Lung (tissue), 11 donors: ENCODE measurements at regions not wholly inside any gene's neighbourhood (a gene's known extent, or its start where the extent isn't known, plus 50 kb on each side); places are given as distances from the start of the nearest gene placed in this dataset.
A peak's percentile ranks its signal among the peaks of the same experiment; 100 is the strongest.

Experiments
- ATAC-seq: fragments of 200-7000 bp; cut with Tn5 transposase; one replicate; pipeline ENCODE4 v1.9.1; 2020; ENCODE audit warnings: moderate number of reproducible peaks; ENCODE audit not compliant: insufficient read depth, low FRiP score
- DNase-seq, 3 donors: peaks; one replicate each; pipeline ENCODE4 v3.0.0-alpha.2; 2013 to 2017
- H3K27ac ChIP-seq, 2 donors: one replicate each; pipeline ENCODE4 v1.5.1; 2013; ENCODE audit warnings: mild to moderate bottlenecking in 2 of 2, moderate library complexity in 2 of 2, control low read depth in 1 of 2, inconsistent platforms in 1 of 2, low read depth in 1 of 2, low read length in 1 of 2
- H3K27me3 ChIP-seq, 3 donors: one replicate each; pipeline ENCODE4 v1.5.1; 2013; ENCODE audit warnings: low read length in 2 of 3; ENCODE audit not compliant: control insufficient read depth in 3 of 3, insufficient read depth in 3 of 3
- H3K36me3 ChIP-seq, 4 donors: one replicate each; pipeline ENCODE4 v1.5.1; 2013; ENCODE audit warnings: low read length in 4 of 4, mild to moderate bottlenecking in 1 of 4, moderate library complexity in 1 of 4; ENCODE audit not compliant: control insufficient read depth in 4 of 4, insufficient read depth in 4 of 4
- H3K4me1 ChIP-seq, 5 donors: one replicate each; pipeline ENCODE4 v1.5.1; 2013; ENCODE audit warnings: low read length in 5 of 5, mild to moderate bottlenecking in 2 of 5, moderate library complexity in 1 of 5; ENCODE audit not compliant: control insufficient read depth in 5 of 5, insufficient read depth in 5 of 5
- H3K4me3 ChIP-seq: one replicate; pipeline ENCODE4 v1.5.1; 2013; ENCODE audit warnings: mild to moderate bottlenecking, control low read depth, moderate library complexity
- H3K9ac ChIP-seq, 2 donors: one replicate each; pipeline ENCODE4 v1.5.1; 2013; ENCODE audit warnings: low read length in 2 of 2, control low read depth in 1 of 2; ENCODE audit not compliant: insufficient read depth in 1 of 2
- H3K9me3 ChIP-seq, 4 donors: one replicate each; pipeline ENCODE4 v1.5.1; 2013; ENCODE audit warnings: low read length in 3 of 4, mild to moderate bottlenecking in 1 of 4, moderate library complexity in 1 of 4; ENCODE audit not compliant: control insufficient read depth in 4 of 4, insufficient read depth in 3 of 4
- WGBS, 2 donors: extraction: QIAGEN DNeasy Blood & Tissue Kit; methylation state at CpG; one replicate each; pipeline ENCODE4 v1.1.7; 2013; 5-methylcytosine and 5-hydroxymethylcytosine counted together
- TF ChIP-seq, protein P1 (sequence below): IDR thresholded peaks from 2 replicates; pipeline ENCODE4 v1.5.1; 2012; ENCODE audit warnings: mild to moderate bottlenecking; ENCODE audit errors: control extremely low read depth, extremely low read depth
- donor health status: control.
- donor health status: control.
- donor health status: Bipolar disorder and iron deficiency.
- donor health status: healthy.
- donor health status: DM: yes; HTN: yes; CAD: no.

DNA sequence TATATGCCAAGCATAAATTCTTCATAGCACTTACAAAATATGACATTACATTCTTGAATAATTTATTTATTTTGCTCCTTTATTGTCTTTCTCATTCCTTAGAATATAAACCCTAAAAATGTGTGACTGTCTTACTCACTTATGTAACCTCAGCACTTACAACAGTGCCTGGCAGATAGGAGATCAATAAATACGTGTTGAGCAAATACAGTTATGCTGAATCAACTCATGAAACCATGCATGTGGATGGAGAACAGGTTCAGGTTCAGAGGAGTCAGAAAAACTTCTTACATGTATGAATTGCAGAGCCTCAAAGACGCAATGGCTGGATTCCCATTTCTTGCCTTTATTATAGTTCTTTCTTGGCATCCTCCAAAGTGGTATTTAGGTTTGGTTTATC is 659.4 kb upstream of the CHAC2 start:
- no peak for DNase-seq
- H3K4me1 ChIP-seq = peaks cover 0 to 10% (median 0%) of the 10 kb centered on the region in 5 donors
- H3K27me3 ChIP-seq = no peaks in the 10 kb centered on the region
- no peak overlapping the region for H3K4me3 ChIP-seq
- H3K27ac ChIP-seq = no peak overlapping the region
- H3K36me3 ChIP-seq = no peaks in the 10 kb centered on the region
- no peaks in the 10 kb centered on the region for H3K9me3 ChIP-seq
- ATAC-seq = no peak
- TF ChIP-seq, protein P1, sequence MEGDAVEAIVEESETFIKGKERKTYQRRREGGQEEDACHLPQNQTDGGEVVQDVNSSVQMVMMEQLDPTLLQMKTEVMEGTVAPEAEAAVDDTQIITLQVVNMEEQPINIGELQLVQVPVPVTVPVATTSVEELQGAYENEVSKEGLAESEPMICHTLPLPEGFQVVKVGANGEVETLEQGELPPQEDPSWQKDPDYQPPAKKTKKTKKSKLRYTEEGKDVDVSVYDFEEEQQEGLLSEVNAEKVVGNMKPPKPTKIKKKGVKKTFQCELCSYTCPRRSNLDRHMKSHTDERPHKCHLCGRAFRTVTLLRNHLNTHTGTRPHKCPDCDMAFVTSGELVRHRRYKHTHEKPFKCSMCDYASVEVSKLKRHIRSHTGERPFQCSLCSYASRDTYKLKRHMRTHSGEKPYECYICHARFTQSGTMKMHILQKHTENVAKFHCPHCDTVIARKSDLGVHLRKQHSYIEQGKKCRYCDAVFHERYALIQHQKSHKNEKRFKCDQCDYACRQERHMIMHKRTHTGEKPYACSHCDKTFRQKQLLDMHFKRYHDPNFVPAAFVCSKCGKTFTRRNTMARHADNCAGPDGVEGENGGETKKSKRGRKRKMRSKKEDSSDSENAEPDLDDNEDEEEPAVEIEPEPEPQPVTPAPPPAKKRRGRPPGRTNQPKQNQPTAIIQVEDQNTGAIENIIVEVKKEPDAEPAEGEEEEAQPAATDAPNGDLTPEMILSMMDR = no peak
- no peak overlapping the region for H3K9ac ChIP-seq
- WGBS, 2 donors = 79 to 82% methylated on average over 2 of the region's 2 CpGs

DNA sequence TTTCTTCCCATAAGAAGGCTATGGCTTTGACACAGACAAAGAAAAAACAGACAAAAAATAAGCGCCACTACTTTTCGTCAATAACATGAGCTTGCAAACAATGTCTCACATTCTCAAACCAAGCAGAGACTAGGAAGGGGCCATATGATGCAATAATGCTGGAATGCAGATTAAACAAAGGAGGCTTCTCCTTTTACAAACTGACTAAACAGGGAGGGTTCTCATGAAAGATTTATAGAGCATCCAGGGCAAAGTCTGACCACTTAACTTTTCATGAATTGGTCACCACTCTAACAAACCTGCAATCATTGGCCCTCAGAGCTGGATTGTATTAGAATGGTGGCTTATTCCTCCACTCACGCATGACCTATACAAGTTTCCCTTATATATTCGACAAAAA is 663.3 kb upstream of the CHAC2 start:
- Histone ChIP-seq H3K4me1 (no peaks in the 10 kb centered on the region), H3K27me3 (no peaks in the 10 kb centered on the region), H3K9me3 (no peaks in the 10 kb centered on the region), H3K27ac (no peak overlapping the region), H3K4me3 (no peak overlapping the region), H3K9ac (no peak overlapping the region), H3K36me3 (no peaks in the 10 kb centered on the region)
- WGBS, 2 donors = 86 to 91% methylated on average over 4 of the region's 4 CpGs
- peak in 1 of 3 donors; percentile 24 for DNase-seq
- ATAC-seq = no peak
- TF ChIP-seq, protein P1 = no peak

DNA sequence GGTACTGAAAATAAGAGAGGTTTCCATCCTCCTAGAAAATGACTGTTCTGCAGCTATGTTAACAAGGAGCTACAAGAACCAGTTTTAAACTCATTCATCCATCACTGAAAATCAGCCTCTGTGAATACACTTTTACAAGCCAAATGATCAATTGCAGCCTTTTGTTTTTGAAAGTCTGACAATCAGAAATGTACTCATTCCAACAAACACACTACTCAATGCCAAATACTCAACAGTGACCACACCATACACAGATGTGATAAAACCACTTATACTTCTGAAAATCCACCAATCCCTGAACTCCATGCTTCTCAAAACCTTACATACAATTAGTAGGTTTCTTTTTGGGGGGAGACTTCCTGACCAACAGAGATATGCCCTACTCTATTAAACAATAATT is 663.9 kb upstream of the CHAC2 start:
- DNase-seq (no peak), ATAC-seq (no peak)
- no peak overlapping the region for H3K9ac ChIP-seq

DNA sequence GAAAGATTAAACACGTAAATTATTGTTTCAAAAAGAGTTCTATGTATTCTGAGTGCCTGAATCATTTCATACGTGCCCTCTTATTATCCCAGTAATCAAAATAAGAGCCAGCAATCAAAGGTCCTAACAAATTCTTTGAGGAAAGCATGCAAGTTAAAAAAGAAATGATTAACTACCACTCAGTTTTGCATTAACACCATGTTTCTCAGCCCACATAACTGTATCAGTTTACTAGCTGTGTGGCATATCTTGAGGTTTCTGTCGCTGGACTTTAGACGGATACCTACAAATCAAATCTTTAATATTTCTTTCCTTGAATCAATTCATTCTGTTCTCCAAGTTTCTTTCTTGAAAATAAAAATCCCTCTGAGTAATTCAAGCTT is 668.9 kb upstream of the CHAC2 start:
- TF ChIP-seq, protein P1 = no peak
- no peak overlapping the region for H3K9ac ChIP-seq
- ATAC-seq (no peak), DNase-seq (peak in 1 of 3 donors; percentile 60)
- H3K27ac ChIP-seq = no peak overlapping the region
- H3K9me3 ChIP-seq = no peaks in the 10 kb centered on the region
- H3K4me3 ChIP-seq = no peak overlapping the region
- 67 to 75% methylated on average over 4 of the region's 4 CpGs for WGBS, 2 donors
- no peaks in the 10 kb centered on the region for H3K27me3 ChIP-seq
- no peaks in the 10 kb centered on the region for H3K36me3 ChIP-seq
- H3K4me1 ChIP-seq = no peaks in the 10 kb centered on the region

More for the DNA sequence above, 663.9 kb upstream of the CHAC2 start:
- Histone ChIP-seq H3K27me3 (no peaks in the 10 kb centered on the region), H3K27ac (no peak overlapping the region), H3K36me3 (no peaks in the 10 kb centered on the region), H3K4me1 (no peaks in the 10 kb centered on the region), H3K9me3 (no peaks in the 10 kb centered on the region), H3K4me3 (no peak overlapping the region)
- TF ChIP-seq, protein P1 = no peak
